NOMO-1 treated with DMSO at 0.1 percent for 48 hours (cell line): ENCODE measurements at regions not wholly inside any gene's neighbourhood (a gene's known extent, or its start where the extent isn't known, plus 50 kb on each side); places are given as distances from the start of the nearest gene placed in this dataset.
"Not testable (repeated sequence)": the region's sequence is repeated elsewhere in the genome, so short reads cannot be mapped to it uniquely, and the experiment has no call there.

Source experiments
- DNase-seq: peaks from one replicate; lab custom pipeline; 2025; ENCODE audit not compliant: unreplicated experiment; lab: John Stamatoyannopoulos, UW

- DNase-seq = no peak
Observed at GRCh38 chr2:184178229-184178628, 420.1 kb upstream of the ZNF804A start.

- DNase-seq = no peak
Observed at GRCh38 chr2:184186436-184186835, 411.9 kb upstream of the ZNF804A start.

DNA sequence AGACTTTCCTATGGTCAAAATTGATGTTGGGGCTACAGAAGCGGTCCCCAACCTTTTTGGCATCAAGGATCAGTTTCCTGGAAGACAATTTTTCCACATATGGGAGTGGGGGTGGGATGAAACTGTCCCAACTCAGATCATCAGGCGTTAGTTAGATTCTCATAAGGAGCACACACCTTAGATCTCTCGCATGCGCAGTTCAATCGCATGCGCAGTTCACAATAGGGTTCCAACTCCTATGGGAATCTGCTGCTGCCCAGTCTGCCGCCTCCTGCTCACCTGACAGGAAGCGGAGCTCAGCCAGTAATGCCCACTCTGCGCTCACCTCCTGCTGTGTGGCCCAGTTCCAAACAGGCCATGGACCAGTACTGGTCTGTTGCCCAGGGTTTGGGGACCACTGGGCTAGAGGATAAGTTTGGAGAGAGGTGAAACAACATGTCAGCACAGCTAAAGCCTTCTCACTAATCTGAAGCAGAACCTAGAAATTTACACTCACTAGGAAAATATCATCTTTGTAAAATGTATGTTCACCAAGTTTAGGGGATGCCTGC lies 410.8 kb upstream of the ZNF804A start:
- no peak for DNase-seq

GRCh38 chr2:184190725-184191124 lies 407.6 kb upstream of the ZNF804A start:
- DNase-seq = no peak

GRCh38 chr2:184192649-184193048 lies 405.7 kb upstream of the ZNF804A start:
- no peak for DNase-seq

GRCh38 chr2:184197413-184197812 lies 400.9 kb upstream of the ZNF804A start:
- DNase-seq = no peak

GRCh38 chr2:184198791-184199190 lies 399.5 kb upstream of the ZNF804A start:
- not testable (repeated sequence) for DNase-seq

- no peak for DNase-seq
Observed at GRCh38 chr2:184199274-184199673, 399.1 kb upstream of the ZNF804A start.

DNA sequence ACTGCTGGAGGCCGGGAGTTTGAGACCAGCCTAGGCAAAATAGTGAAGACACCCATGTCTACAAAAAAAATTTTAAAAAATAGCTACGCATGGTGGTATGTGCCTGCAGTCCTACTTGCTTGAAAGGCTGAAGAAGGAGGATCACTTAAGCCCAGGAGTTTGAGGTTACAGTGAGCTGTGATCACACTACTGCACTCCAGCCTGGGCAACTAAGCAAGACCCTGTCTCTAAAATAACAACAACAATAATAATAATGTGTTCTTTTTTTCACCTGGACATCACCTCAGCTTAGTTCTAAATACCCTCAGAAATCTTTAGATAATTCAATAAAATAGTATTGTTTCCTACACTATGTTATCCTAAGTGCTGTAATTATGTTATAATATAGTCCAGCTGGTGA lies 397.1 kb upstream of the ZNF804A start:
- DNase-seq = no peak

- no peak for DNase-seq
Observed at GRCh38 chr2:184203661-184204060, 394.7 kb upstream of the ZNF804A start.

- no peak for DNase-seq
Observed at GRCh38 chr2:184205048-184205596, 393.2 kb upstream of the ZNF804A start.

DNA sequence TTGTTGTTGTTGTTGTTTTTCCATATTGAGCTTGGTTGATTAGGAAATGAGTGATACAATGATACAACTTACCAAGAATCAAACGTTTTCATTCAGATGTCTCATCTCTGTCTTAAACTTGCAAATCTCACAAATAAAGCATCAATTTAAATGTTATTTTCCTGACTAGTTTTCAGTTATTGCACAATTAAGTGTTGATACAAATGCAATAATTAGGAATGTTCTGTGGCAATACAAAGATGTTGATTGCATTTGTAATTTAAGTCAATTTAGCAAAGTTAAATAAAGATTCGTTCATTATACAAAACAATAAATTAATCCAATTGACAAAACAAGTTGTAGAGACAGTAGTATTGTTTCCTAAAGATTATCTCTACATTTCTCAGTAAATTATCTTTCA lies 392.3 kb upstream of the ZNF804A start:
- DNase-seq = no peak

DNA sequence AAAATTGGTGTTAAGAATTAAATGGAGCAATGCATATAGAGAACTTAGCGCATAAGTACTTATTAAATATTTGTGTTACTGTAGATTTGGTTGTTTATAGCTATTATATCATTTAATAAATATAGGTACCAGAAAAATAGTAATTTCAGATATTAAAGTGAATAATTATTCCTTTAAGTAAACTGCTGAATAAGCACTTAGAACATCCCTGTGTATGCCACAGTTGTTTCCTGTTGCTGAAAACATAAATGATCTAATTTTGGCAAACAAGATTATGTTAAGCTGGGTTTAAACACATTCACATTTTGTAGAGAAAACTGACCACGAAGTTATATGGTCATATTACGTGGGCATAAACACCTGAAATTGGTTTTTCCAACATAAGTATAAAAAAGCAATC lies 388.0 kb upstream of the ZNF804A start:
- no peak for DNase-seq

DNA sequence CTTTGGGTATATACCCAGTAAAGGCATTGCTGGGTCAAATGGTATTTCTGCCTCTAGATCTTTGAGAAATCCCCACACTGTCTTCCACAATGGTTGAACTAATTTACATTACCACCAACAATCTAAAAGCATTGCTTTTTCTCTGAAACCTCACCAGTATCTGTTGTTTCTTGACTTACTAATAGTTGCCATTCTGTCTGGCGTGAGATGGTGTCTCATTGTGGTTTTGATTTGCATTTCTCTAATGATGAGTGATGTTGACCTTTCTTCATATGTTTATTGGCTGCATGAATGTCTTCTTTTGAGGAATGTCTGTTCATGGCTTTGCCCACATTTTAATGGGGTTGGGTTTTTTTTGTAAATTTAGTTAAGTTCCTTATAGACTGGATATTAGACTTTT lies 382.6 kb upstream of the ZNF804A start:
- no peak for DNase-seq

GRCh38 chr2:184256611-184257010 lies 341.7 kb upstream of the ZNF804A start:
- no peak for DNase-seq

DNA sequence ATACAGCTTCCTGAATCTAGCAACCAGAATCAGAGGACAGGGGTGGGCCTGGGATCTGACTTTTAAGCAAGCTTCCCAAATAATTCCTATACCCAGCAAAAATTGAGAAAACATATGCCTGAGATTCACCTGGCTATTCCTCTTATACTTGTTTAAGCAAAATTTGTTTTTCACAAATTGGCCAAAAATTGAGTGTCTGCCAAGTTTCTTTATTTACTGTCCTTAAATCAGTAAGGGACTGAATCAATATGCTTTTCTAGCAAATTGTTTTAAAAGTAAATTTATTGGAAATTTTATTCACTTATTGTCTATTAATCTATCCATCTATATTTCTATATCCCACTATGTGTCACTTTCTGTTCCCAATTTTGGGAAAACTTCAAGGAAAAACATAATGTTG lies 337.0 kb upstream of the ZNF804A start:
- no peak for DNase-seq

DNA sequence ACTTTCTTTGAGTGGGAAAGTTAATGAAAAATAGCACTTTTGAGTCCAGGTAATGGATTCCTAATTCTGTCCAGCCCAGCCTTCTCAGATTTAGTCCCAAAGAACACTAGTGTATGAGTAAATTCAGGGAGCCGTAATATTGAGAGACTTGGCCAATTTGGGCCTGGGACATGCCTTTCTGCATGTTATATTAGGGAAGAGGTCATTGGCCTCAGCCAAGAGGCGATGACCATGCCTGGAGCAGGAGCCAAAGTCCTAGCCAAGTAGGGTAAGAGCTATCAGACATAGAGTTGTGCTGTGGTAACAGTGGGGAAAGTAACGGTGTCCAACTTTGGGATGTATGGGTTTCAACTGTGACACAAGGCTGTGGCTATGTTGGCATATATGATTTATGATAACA lies 336.5 kb upstream of the ZNF804A start:
- no peak for DNase-seq

GRCh38 chr2:184268900-184269477 lies 329.3 kb upstream of the ZNF804A start:
- no peak for DNase-seq

DNA sequence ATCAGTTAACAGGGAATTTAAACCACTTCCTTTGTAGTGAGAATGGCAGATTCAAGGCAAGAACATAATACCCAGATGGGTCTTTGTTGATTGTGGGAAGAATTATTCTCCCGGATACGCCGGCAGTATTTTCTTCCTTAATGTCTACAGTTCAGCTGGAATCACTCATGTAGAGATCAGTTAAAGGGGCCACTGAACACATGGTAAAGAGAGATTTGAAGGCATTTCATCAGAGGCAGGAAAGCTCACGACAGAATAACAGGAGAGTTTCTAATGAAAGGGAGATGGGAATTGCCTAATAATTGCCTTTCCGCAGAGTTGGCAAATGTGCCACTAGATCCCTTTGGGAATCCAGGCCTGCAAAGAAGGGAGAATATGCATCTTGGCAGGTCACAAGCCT lies 327.7 kb upstream of the ZNF804A start:
- DNase-seq = no peak

DNA sequence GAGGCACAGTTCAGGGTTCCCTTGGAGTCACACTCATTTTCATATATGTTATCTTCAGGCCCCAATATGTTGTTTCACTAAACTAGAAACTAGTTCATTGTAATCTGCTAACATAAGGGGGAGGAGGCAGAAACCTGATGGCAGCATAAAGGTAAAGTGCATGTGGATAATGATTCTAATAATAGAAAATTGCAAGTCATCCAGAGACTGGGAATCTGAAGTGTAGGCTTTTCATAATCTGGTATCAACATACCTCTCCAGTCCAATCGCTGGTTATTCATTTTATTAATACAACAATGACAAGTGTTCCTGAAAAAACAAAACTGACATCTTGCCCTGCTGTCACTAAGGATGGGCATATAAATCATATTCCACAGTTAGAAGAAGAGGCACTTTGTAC lies 326.3 kb upstream of the ZNF804A start:
- DNase-seq = no peak

DNA sequence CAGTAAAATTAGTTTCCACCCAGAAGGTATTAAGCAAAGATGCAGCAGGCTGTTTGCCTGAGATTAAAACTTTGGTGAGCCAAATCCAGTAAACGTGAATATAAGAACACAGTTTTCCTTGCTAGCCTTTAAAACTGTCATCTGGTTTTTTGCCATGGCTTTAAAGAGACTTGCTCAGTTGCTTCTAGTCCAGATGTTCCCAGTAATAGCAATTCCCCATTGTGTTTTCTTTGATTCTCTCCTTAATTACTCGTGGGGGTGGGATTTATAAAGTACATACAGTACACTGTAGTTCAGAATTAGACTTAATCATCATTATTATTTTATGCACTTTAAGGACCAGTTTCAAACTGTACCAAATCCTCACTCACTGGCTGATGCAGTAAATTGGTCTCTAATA lies 303.5 kb upstream of the ZNF804A start:
- no peak for DNase-seq

DNA sequence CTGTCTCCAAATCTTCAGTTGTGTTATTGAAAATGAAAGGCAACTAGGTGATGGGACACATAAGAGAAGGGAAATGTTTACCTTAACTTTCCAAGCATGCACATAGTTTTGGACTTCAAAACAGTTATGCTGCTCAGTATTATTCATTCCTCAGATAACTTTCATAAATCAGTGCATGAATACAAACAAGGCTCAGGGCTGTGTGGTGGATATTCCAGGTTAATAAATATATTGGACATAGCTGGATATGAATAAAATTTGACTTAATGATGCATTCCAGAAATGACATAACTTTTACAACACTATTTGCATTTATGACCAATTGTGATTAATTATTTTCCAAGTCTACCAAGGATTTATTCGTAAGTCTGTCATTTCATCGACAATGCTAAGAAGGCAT lies 301.2 kb upstream of the ZNF804A start:
- DNase-seq = no peak

- DNase-seq = no peak
Observed at GRCh38 chr2:184302506-184302905, 295.8 kb upstream of the ZNF804A start.
